Ishikawa (cell line): ENCODE measurements at regions not wholly inside any gene's neighbourhood (a gene's known extent, or its start where the extent isn't known, plus 50 kb on each side); places are given as distances from the start of the nearest gene placed in this dataset.

Experiments used
- MAX ChIP-seq: IDR thresholded peaks from 2 replicates; pipeline ENCODE4 v1.6.1; 2012
- REST ChIP-seq: IDR thresholded peaks from 2 replicates; pipeline ENCODE4 v1.6.1; 2012; ENCODE audit warnings: low read depth, mild to moderate bottlenecking
- TAF1 ChIP-seq: IDR thresholded peaks from 2 replicates; pipeline ENCODE4 v1.6.1; 2012; ENCODE audit warnings: low read depth, mild to moderate bottlenecking
- TEAD4 ChIP-seq: IDR thresholded peaks from 2 replicates; pipeline ENCODE4 v1.6.1; 2012
- ZBTB7A ChIP-seq: IDR thresholded peaks from 2 replicates; pipeline ENCODE4 v1.6.1; 2012; ENCODE audit warnings: low read depth

GRCh38 chr10:29957236-29957635 is 102.2 kb downstream of the JCAD start:
- TF ChIP-seq MAX (no peak), TEAD4 (no peak), TAF1 (no peak), ZBTB7A (no peak), REST (no peak)
